K562 (cell line): ENCODE measurements at regions not wholly inside any gene's neighbourhood (a gene's known extent, or its start where the extent isn't known, plus 50 kb on each side); places are given as distances from the start of the nearest gene placed in this dataset.

Experiments used
- ATAC-seq: fragments of 200-7000 bp; cut with Tn5 transposase; 3 replicates; pipeline ENCODE4 v1.9.1; 2020; ENCODE audit warnings: moderate library complexity
- BruUV-seq: library from RNA; stranded (reverse); fragments of 400-500 nt; replicated peaks from 2 replicates; lab custom pipeline; 2021; lab: Mats Ljungman, UMichigan
- CTCF ChIA-PET: fragments of 300-600 bp; formaldehyde crosslinking; extraction: SDS; loops from one replicate; lab custom pipeline; 2021; ENCODE audit warnings: low intra/inter-chr PET ratio; lab: Yijun Ruan, JAX
- POLR2A ChIA-PET: fragments of 300-600, 350-650 bp; sonication (Branson Sonifier 250); formaldehyde crosslinking; extraction: SDS; loops from one replicate; lab custom pipeline; 2021; ENCODE audit warnings: antibody characterized with exemption, inconsistent platforms; lab: Yijun Ruan, JAX
- DNase-seq, 4 experiments: peaks; one replicate each; pipeline versions ENCODE4 v3.0.0 to v3.0.0-alpha.2; 2011 to 2018; ENCODE audit warnings: low spot score in 3 of 4, mixed read lengths in 3 of 4; ENCODE audit errors: extremely low read depth in 1 of 4
- FAIRE-seq: peaks from 2 replicates; lab custom pipeline; 2011; peaks lifted over from hg19 to GRCh38; lab: Jason Lieb, UNC
- H2AFZ ChIP-seq: 2 replicates; pipeline ENCODE4 v1.6.0; 2011; ENCODE audit warnings: low read depth, low read length, control low read depth, inconsistent platforms
- H3K27ac ChIP-seq: fragments of 200-600 bp; 3 replicates; pipeline ENCODE4 v1.8.0; 2011; ENCODE audit warnings: low read depth, mild to moderate bottlenecking, control low read depth, inconsistent platforms, low read length, moderate library complexity, mixed read lengths; ENCODE audit errors: extremely low read depth
- H3K27me3 ChIP-seq, 2 experiments: fragments of 300-600 bp in 1 of 2; 2 replicates in 1 of 2; 3 replicates in 1 of 2; pipeline versions ENCODE4 v1.6.0 to v1.8.0; 2011; ENCODE audit warnings: inconsistent platforms in 2 of 2, low read length in 2 of 2, mild to moderate bottlenecking in 1 of 2, mixed read lengths in 1 of 2, moderate library complexity in 1 of 2; ENCODE audit not compliant: control insufficient read depth in 2 of 2, insufficient read depth in 2 of 2
- H3K36me3 ChIP-seq: fragments of 300-600 bp; 3 replicates; pipeline ENCODE4 v1.8.0; 2011; ENCODE audit warnings: mild to moderate bottlenecking, low read length, inconsistent platforms; ENCODE audit not compliant: control insufficient read depth, insufficient read depth
- H3K4me1 ChIP-seq, 2 experiments: fragments of 200-600 bp in 1 of 2; replicated peaks in 1 of 2; 2 replicates in 1 of 2; 3 replicates in 1 of 2; pipeline versions ENCODE4 v1.5.1 to v1.8.0; 2011; ENCODE audit warnings: inconsistent platforms in 2 of 2, low read length in 2 of 2, mild to moderate bottlenecking in 1 of 2, mixed read lengths in 1 of 2, moderate library complexity in 1 of 2; ENCODE audit not compliant: control insufficient read depth in 2 of 2, insufficient read depth in 2 of 2
- H3K4me2 ChIP-seq: 2 replicates; pipeline ENCODE4 v1.6.1; 2011; ENCODE audit warnings: low read length, control low read depth, inconsistent platforms, mixed read lengths; ENCODE audit not compliant: insufficient read depth
- H3K4me3 ChIP-seq: fragments of 200-600 bp; sonication (generic), shearing (Covaris generic); 2 replicates; pipeline ENCODE4 v1.5.1; 2016; ENCODE audit warnings: control low read depth, inconsistent platforms
- H3K79me2 ChIP-seq: fragments of 200-600 bp; 3 replicates; pipeline ENCODE4 v1.8.0; 2011; ENCODE audit warnings: low read length, inconsistent platforms; ENCODE audit not compliant: control insufficient read depth, insufficient read depth
- H3K9ac ChIP-seq, 2 experiments: 2 replicates each; pipeline versions ENCODE4 v1.6.0 to v1.6.1; 2011; ENCODE audit warnings: low read depth in 2 of 2, low read length in 2 of 2, control low read depth in 1 of 2, inconsistent platforms in 1 of 2, mild to moderate bottlenecking in 1 of 2, mixed read lengths in 1 of 2; ENCODE audit not compliant: insufficient read depth in 1 of 2
- H3K9me1 ChIP-seq: one replicate; pipeline ENCODE4 v1.6.0; 2011; ENCODE audit warnings: inconsistent platforms, mild to moderate bottlenecking, low read length, moderate library complexity; ENCODE audit not compliant: control insufficient read depth, insufficient read depth
- H3K9me3 ChIP-seq: replicated peaks from 2 replicates; pipeline ENCODE4 v1.5.1; 2011; ENCODE audit warnings: low read depth, low read length, inconsistent platforms; ENCODE audit not compliant: control insufficient read depth, insufficient read depth
- H4K20me1 ChIP-seq: replicated peaks from 2 replicates; pipeline ENCODE4 v1.6.1; 2011; ENCODE audit warnings: low read length, inconsistent platforms, mixed read lengths; ENCODE audit not compliant: control insufficient read depth, insufficient read depth
- CTCFL ChIP-seq: IDR thresholded peaks from 2 replicates; pipeline ENCODE4 v1.6.1; 2011; ENCODE audit warnings: borderline replicate concordance, low read depth, mild to moderate bottlenecking, moderate library complexity, low read length; ENCODE audit not compliant: insufficient read depth, poor library complexity, severe bottlenecking
- HMG20B ChIP-seq: fragments of 250-450 bp; sonication (Bioruptor Pico); IDR thresholded peaks from 2 replicates; pipeline ENCODE4 v1.5.0; 2021; ENCODE audit warnings: mild to moderate bottlenecking
- HSF4 ChIP-seq: fragments of 250-450 bp; sonication (Bioruptor Pico); IDR thresholded peaks from 2 replicates; pipeline ENCODE4 v2.1.2; 2022; ENCODE audit warnings: mild to moderate bottlenecking, moderate library complexity, borderline replicate concordance
- MTA1 ChIP-seq: fragments of 450-650 bp; IDR thresholded peaks from 2 replicates; pipeline ENCODE4 v1.6.1; 2017; ENCODE audit warnings: borderline replicate concordance
- NBN ChIP-seq: fragments of 450-650 bp; IDR thresholded peaks from 2 replicates; pipeline ENCODE4 v1.6.1; 2016; ENCODE audit warnings: low read depth, mild to moderate bottlenecking
- RBM34 ChIP-seq: fragments of 200-400 bp; formaldehyde crosslinking; IDR thresholded peaks from 2 replicates; pipeline ENCODE4 v1.6.1; 2018; ENCODE audit warnings: low read length, borderline replicate concordance; ENCODE audit not compliant: insufficient read depth
- RHOXF2B ChIP-seq: fragments of 250-450 bp; sonication (Bioruptor Pico); conservative IDR thresholded peaks from 2 replicates; pipeline ENCODE4 v1.5.1; 2021
- SUPT5H ChIP-seq: fragments of 450-650 bp; IDR thresholded peaks from 2 replicates; pipeline ENCODE4 v1.6.1; 2016
- XRCC3 ChIP-seq: fragments of 450-650 bp; IDR thresholded peaks from 2 replicates; pipeline ENCODE4 v1.6.1; 2017; ENCODE audit warnings: mild to moderate bottlenecking, moderate library complexity
- ZNF561 ChIP-seq: fragments of 450-650 bp; formaldehyde crosslinking; conservative IDR thresholded peaks from 2 replicates; pipeline ENCODE4 v1.4.0; 2020; ENCODE audit warnings: mild to moderate bottlenecking, moderate library complexity
- WGBS: fragments of 100-300 bp; shearing (Covaris generic); methylation state at CpG from one replicate; pipeline ENCODE4 v1.1.6; 2016; ENCODE audit warnings: low coverage, mixed read lengths; ENCODE audit not compliant: insufficient coverage; ENCODE audit errors: missing lambda C conversion rate; 5-methylcytosine and 5-hydroxymethylcytosine counted together
- in situ Hi-C: fragments of 300-500 bp; cut with MboI; formaldehyde crosslinking; loops from 4 replicates; pipeline ENCODE4 v1.15.0; 2018; ENCODE audit warnings: inconsistent platforms, mixed read lengths
- intact Hi-C: fragments of 100-400 bp; cut with micrococcal nuclease; formaldehyde crosslinking; loops from 2 replicates; pipeline ENCODE4 v1.14.2; 2022
- TF ChIP-seq, protein P1 (sequence below): fragments of 450-650 bp; formaldehyde crosslinking; IDR thresholded peaks from 2 replicates; pipeline ENCODE4 v1.4.0; 2022; ENCODE audit warnings: missing genetic modification characterization
- TF ChIP-seq, protein P2 (sequence below): IDR thresholded peaks from 2 replicates; pipeline ENCODE4 v1.6.1; 2016; ENCODE audit warnings: missing genetic modification characterization, missing compliant biosample characterization

- TF ChIP-seq, protein P1, sequence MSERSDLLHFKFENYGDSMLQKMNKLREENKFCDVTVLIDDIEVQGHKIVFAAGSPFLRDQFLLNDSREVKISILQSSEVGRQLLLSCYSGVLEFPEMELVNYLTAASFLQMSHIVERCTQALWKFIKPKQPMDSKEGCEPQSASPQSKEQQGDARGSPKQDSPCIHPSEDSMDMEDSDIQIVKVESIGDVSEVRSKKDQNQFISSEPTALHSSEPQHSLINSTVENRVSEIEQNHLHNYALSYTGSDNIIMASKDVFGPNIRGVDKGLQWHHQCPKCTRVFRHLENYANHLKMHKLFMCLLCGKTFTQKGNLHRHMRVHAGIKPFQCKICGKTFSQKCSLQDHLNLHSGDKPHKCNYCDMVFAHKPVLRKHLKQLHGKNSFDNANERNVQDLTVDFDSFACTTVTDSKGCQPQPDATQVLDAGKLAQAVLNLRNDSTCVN (CRISPR knock-in tag) = no peak
These were observed 721.9 kb downstream of the PTPRU start (continued) for GRCh38 chr1:29958271-29958670.

DNA sequence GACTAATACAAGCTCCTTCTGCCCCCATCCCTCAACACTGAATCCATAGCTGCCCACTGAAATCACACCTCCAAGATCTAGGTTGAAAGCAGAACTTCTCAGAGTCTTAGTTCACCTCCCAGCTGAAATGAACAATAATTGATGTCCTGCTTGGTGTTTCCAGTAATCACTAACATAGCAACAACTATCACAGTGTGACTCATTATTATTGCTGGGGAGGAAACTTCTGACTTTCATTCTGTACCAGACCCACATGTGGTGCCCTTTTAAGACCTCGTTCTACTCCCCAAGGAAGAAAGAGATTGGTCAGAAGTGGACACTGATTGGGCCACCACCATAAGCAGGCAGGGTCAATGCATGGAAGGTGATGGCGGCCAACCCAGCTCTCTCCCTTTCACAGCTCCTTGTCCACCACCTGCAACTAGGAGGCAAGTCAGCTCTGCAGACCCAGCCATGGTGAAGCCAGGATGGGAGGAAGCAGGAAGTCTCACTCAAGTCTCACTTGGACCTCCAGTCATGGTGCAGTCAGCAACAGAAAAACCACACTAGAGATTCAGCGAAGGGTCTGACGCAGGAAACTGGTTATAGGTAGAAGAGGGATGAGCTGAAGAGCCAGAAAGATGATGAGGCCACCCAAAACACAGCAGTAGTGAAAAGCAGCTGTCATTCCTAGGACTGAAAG, 720.2 kb downstream of the PTPRU start:
- FAIRE-seq (no peak), ATAC-seq (no peak), DNase-seq (no peak)
- H2AFZ ChIP-seq = no peak overlapping the region
- H3K4me2 ChIP-seq = no peak overlapping the region
- no peak overlapping the region for H3K9ac ChIP-seq
- no peaks in the 10 kb centered on the region for H3K79me2 ChIP-seq
- H3K9me1 ChIP-seq = no peaks in the 10 kb centered on the region
- ChIA-PET CTCF (no interaction called here), POLR2A (no interaction called here)
- no peaks in the 10 kb centered on the region for H3K27me3 ChIP-seq
- no TSS peak for BruUV-seq
- no peaks in the 10 kb centered on the region for H3K4me1 ChIP-seq
- WGBS = 0% methylated on average over 4 of the region's 4 CpGs
- H3K4me3 ChIP-seq = no peak overlapping the region
- TF ChIP-seq SUPT5H (no peak), NBN (no peak), MTA1 (no peak), HMG20B (CRISPR knock-in tag) (no peak), CTCFL (no peak), HSF4 (no peak), ZNF561 (CRISPR knock-in tag) (no peak), XRCC3 (no peak), RHOXF2B (CRISPR knock-in tag) (no peak), RBM34 (no peak)
- TF ChIP-seq, protein P2, sequence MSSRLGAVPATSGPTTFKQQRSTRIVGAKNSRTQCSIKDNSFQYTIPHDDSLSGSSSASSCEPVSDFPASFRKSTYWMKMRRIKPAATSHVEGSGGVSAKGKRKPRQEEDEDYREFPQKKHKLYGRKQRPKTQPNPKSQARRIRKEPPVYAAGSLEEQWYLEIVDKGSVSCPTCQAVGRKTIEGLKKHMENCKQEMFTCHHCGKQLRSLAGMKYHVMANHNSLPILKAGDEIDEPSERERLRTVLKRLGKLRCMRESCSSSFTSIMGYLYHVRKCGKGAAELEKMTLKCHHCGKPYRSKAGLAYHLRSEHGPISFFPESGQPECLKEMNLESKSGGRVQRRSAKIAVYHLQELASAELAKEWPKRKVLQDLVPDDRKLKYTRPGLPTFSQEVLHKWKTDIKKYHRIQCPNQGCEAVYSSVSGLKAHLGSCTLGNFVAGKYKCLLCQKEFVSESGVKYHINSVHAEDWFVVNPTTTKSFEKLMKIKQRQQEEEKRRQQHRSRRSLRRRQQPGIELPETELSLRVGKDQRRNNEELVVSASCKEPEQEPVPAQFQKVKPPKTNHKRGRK (tag) = no peak
- no peak overlapping the region for H3K27ac ChIP-seq
- peaks cover 5% of the 10 kb centered on the region; the same call in 1 of the 2 replicates for H4K20me1 ChIP-seq
- intact Hi-C loops = no loop called here
- H3K9me3 ChIP-seq = no peaks in the 10 kb centered on the region
- in situ Hi-C loops = no loop called here
- no peaks in the 10 kb centered on the region for H3K36me3 ChIP-seq
